ENCODE measurements at regions not wholly inside any gene's neighbourhood (a gene's known extent, or its start where the extent isn't known, plus 50 kb on each side); places are given as distances from the start of the nearest gene placed in this dataset.
A peak's percentile ranks its signal among the peaks of the same experiment; 100 is the strongest.

DNA sequence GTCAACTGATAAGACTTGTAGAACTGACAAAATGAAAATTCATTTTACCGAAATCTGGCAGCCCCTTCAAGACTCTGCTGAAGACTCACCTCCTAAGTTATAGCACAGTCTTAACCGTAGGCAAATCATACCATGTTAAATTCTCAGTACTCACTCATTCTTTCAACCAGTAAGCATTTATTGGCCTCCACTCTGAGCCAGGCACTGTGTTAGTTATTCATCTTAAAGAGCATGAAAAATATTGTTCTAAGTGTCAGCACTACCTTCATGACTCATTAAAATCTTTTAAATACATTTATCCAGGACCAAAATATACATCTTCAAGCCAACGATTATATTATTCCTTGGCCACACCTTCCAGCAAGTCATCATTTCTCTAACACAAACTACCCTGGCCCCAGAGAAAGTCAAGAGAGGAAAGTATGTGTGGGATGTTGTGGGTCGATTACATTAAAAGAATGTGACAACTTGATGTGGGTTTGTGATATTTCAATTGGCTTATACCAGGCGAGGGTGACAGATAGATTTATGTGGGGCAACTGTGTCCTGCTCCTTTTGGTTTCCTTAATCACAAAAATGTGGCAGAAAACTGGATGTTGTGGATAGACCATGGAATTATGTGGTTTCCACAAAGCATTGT, 55.0 kb downstream of the TMEM30B start:
- Histone ChIP-seq H4K20me1 (ENCODE audit: insufficient read depth) (no peaks in the 10 kb centered on the region), H3K9me2 (ENCODE audit: insufficient read depth) (no peaks in the 10 kb centered on the region), H2AFZ (no peak overlapping the region), H3K79me2 (ENCODE audit: low read depth) (no peaks in the 10 kb centered on the region), H3K4me3 (no peak overlapping the region), H3K27ac (no peak overlapping the region), H3K27me3 (ENCODE audit: insufficient read depth, low read depth) (no peaks in the 10 kb centered on the region), H3K9me3 (ENCODE audit: insufficient read depth, low read depth) (no peaks in the 10 kb centered on the region), H3K4me1 (replicated peaks; ENCODE audit: insufficient read depth) (peaks cover 10% of the 10 kb centered on the region), H3K4me2 (no peak overlapping the region), H3F3A (ENCODE audit: insufficient read depth, low read depth) (no peaks in the 10 kb centered on the region), H3K36me3 (ENCODE audit: low read depth) (no peaks in the 10 kb centered on the region)
- no peak for DNase-seq
- no TSS peak for BruUV-seq (replicated peaks)
- ChIA-PET POLR2A (ENCODE audit: unreplicated experiment) (no interaction called here), CTCF (no interaction called here)
- no peak for TF ChIP-seq EZH2 (IDR thresholded peaks at IDR 0.05; ENCODE audit: low read depth)
- TF ChIP-seq, protein P1, sequence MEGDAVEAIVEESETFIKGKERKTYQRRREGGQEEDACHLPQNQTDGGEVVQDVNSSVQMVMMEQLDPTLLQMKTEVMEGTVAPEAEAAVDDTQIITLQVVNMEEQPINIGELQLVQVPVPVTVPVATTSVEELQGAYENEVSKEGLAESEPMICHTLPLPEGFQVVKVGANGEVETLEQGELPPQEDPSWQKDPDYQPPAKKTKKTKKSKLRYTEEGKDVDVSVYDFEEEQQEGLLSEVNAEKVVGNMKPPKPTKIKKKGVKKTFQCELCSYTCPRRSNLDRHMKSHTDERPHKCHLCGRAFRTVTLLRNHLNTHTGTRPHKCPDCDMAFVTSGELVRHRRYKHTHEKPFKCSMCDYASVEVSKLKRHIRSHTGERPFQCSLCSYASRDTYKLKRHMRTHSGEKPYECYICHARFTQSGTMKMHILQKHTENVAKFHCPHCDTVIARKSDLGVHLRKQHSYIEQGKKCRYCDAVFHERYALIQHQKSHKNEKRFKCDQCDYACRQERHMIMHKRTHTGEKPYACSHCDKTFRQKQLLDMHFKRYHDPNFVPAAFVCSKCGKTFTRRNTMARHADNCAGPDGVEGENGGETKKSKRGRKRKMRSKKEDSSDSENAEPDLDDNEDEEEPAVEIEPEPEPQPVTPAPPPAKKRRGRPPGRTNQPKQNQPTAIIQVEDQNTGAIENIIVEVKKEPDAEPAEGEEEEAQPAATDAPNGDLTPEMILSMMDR (conservative IDR thresholded peaks at IDR 0.05), result no peak
- intact Hi-C loops (cut with micrococcal nuclease; ENCODE audit: unreplicated experiment), result no loop called here

DNA sequence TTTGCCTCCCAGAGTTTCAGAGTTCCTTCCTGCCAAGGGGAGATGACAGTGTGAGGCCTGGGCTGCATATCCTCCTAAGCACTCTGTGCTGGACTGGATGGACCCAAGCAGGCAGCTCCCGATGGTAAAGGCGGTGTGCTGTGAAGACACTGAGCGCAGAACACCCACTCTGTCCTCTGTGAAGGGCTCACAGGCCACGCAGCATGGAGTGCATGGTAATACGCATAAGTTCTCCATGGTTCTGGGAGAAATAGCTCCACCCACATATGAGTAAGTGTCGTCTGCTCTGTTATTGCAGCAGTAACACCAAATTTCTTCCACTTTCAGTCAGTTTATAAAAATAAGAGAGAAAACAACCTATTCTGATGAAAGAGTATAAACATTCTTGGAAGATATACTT, 55.8 kb downstream of the TMEM30B start:
- Histone ChIP-seq H3K4me1 (replicated peaks; ENCODE audit: insufficient read depth) (peaks cover 10% of the 10 kb centered on the region), H2AFZ (no peak overlapping the region), H3F3A (ENCODE audit: insufficient read depth, low read depth) (no peaks in the 10 kb centered on the region), H3K9me3 (ENCODE audit: insufficient read depth, low read depth) (no peaks in the 10 kb centered on the region), H4K20me1 (ENCODE audit: insufficient read depth) (no peaks in the 10 kb centered on the region), H3K4me3 (no peak overlapping the region), H3K9me2 (ENCODE audit: insufficient read depth) (no peaks in the 10 kb centered on the region), H3K79me2 (ENCODE audit: low read depth) (no peaks in the 10 kb centered on the region), H3K4me2 (no peak overlapping the region), H3K36me3 (ENCODE audit: low read depth) (no peaks in the 10 kb centered on the region), H3K27me3 (ENCODE audit: insufficient read depth, low read depth) (no peaks in the 10 kb centered on the region), H3K27ac (no peak overlapping the region)
- intact Hi-C loops (cut with micrococcal nuclease; ENCODE audit: unreplicated experiment), result no loop called here
- POLR2A ChIA-PET (ENCODE audit: unreplicated experiment), result no interaction called here
- no peak for DNase-seq
- CTCF ChIA-PET, result no interaction called here
- BruUV-seq (replicated peaks), result no TSS peak
- TF ChIP-seq, protein P1 (conservative IDR thresholded peaks at IDR 0.05), result no peak
- TF ChIP-seq EZH2 (IDR thresholded peaks at IDR 0.05; ENCODE audit: low read depth), result no peak

DNA sequence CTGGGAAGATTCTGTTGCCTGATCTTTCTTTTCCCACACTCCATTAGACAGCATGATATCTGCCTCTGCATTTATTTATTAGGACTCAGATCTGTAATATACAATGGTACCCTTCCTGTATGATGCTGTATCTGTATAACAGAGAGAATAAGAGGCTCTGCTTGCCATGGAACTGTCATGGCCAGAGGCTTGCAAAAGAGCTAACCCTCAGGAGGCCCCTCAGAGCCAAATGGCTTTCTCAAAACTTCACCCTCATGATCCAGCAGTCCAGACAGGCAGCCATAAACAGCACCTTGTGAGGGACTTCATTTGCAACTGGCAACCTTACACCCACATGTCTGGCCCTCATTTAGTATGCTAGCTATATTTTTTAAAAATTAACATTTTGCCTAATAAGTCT, 57.6 kb downstream of the TMEM30B start:
- POLR2A ChIA-PET (ENCODE audit: unreplicated experiment), result no interaction called here
- Histone ChIP-seq H3K27ac (no peak overlapping the region), H4K20me1 (ENCODE audit: insufficient read depth) (no peaks in the 10 kb centered on the region), H3K4me3 (no peak overlapping the region), H3F3A (ENCODE audit: insufficient read depth, low read depth) (no peaks in the 10 kb centered on the region), H3K9me2 (ENCODE audit: insufficient read depth) (no peaks in the 10 kb centered on the region), H3K27me3 (ENCODE audit: insufficient read depth, low read depth) (no peaks in the 10 kb centered on the region), H3K79me2 (ENCODE audit: low read depth) (no peaks in the 10 kb centered on the region), H3K9me3 (ENCODE audit: insufficient read depth, low read depth) (no peaks in the 10 kb centered on the region), H2AFZ (0 out of 2 replicates have a peak overlapping the region, but pooled peaks have one; percentile 58), H3K4me1 (replicated peaks; ENCODE audit: insufficient read depth) (peaks cover 10% of the 10 kb centered on the region), H3K36me3 (ENCODE audit: low read depth) (no peaks in the 10 kb centered on the region), H3K4me2 (no peak overlapping the region)
- BruUV-seq (replicated peaks), result no TSS peak
- CTCF ChIA-PET, result no interaction called here
- TF ChIP-seq, protein P1 (conservative IDR thresholded peaks at IDR 0.05), result no peak
- no peak for TF ChIP-seq EZH2 (IDR thresholded peaks at IDR 0.05; ENCODE audit: low read depth)
- DNase-seq, result no peak
- intact Hi-C loops (cut with micrococcal nuclease; ENCODE audit: unreplicated experiment), result no loop called here
